ENCODE measurements at regions not wholly inside any gene's neighbourhood (a gene's known extent, or its start where the extent isn't known, plus 50 kb on each side); places are given as distances from the start of the nearest gene placed in this dataset.

- TF ChIP-seq EZH2 (IDR thresholded peaks at IDR 0.05; ENCODE audit: insufficient read depth, low read length): no peak
- TF ChIP-seq CTCF (IDR thresholded peaks at IDR 0.05; ENCODE audit: insufficient read depth, low read depth, low read length): no peak
- no peaks in the 10 kb centered on the region for H3K36me3 Mint-ChIP-seq (ENCODE audit: low read depth, unreplicated experiment)
- no peaks in the 10 kb centered on the region for H3K9me3 Mint-ChIP-seq (ENCODE audit: unreplicated experiment)
- no peak overlapping the region for H3K4me3 ChIP-seq (ENCODE audit: insufficient read depth, low read depth, low read length)
- H3K27me3 Mint-ChIP-seq (ENCODE audit: low read depth, unreplicated experiment): no peaks in the 10 kb centered on the region
- no peaks in the 10 kb centered on the region for H3K4me1 ChIP-seq (ENCODE audit: insufficient read depth, low read length)
- no peaks in the 10 kb centered on the region for H4K20me1 ChIP-seq (ENCODE audit: insufficient read depth, low read length)
- H3K36me3 ChIP-seq (ENCODE audit: insufficient read depth, low read length): no peaks in the 10 kb centered on the region
- peaks cover 2% of the 10 kb centered on the region for H3K27me3 ChIP-seq (ENCODE audit: insufficient read depth, low read length)
- H3K9me3 ChIP-seq (ENCODE audit: insufficient read depth, low read depth, low read length): no peaks in the 10 kb centered on the region
- H3K9ac ChIP-seq (ENCODE audit: low read length): no peak overlapping the region
- no peak overlapping the region for H3K27ac Mint-ChIP-seq (ENCODE audit: unreplicated experiment)
- peaks cover 6% of the 10 kb centered on the region for H3K4me1 Mint-ChIP-seq (ENCODE audit: low read depth, unreplicated experiment)
- no peak overlapping the region for H3K4me2 ChIP-seq (ENCODE audit: low read length)
- DNase-seq (ENCODE audit: low read depth): no peak
- H3K27ac ChIP-seq (ENCODE audit: low read depth, low read length): no peak overlapping the region
- H2AFZ ChIP-seq (ENCODE audit: low read depth, low read length): no peak overlapping the region
- FAIRE-seq: no peak
- no peak overlapping the region for H3K4me3 Mint-ChIP-seq (ENCODE audit: unreplicated experiment)
- no peaks in the 10 kb centered on the region for H3K79me2 ChIP-seq (ENCODE audit: insufficient read depth, low read length)
Observed at GRCh38 chr2:220159738-220160137, 532.3 kb downstream of the SLC4A3 start.

- Histone ChIP-seq H3K36me3 (ENCODE audit: insufficient read depth, low read length) (no peaks in the 10 kb centered on the region), H3K4me3 (ENCODE audit: insufficient read depth, low read depth, low read length) (no peak overlapping the region), H3K9me3 (ENCODE audit: insufficient read depth, low read depth, low read length) (no peaks in the 10 kb centered on the region), H2AFZ (ENCODE audit: low read depth, low read length) (no peak overlapping the region), H4K20me1 (ENCODE audit: insufficient read depth, low read length) (no peaks in the 10 kb centered on the region), H3K27ac (ENCODE audit: low read depth, low read length) (no peak overlapping the region), H3K79me2 (ENCODE audit: insufficient read depth, low read length) (no peaks in the 10 kb centered on the region), H3K9ac (ENCODE audit: low read length) (no peak overlapping the region), H3K4me2 (ENCODE audit: low read length) (no peak overlapping the region), H3K27me3 (ENCODE audit: insufficient read depth, low read length) (peaks cover 2% of the 10 kb centered on the region), H3K4me1 (ENCODE audit: insufficient read depth, low read length) (no peaks in the 10 kb centered on the region)
- peaks cover 6% of the 10 kb centered on the region for H3K4me1 Mint-ChIP-seq (ENCODE audit: low read depth, unreplicated experiment)
- no peak for TF ChIP-seq CTCF (IDR thresholded peaks at IDR 0.05; ENCODE audit: insufficient read depth, low read depth, low read length)
- FAIRE-seq (no peak), DNase-seq (ENCODE audit: low read depth) (no peak)
- no peaks in the 10 kb centered on the region for H3K27me3 Mint-ChIP-seq (ENCODE audit: low read depth, unreplicated experiment)
- H3K4me3 Mint-ChIP-seq (ENCODE audit: unreplicated experiment): no peak overlapping the region
- H3K27ac Mint-ChIP-seq (ENCODE audit: unreplicated experiment): no peak overlapping the region
- H3K9me3 Mint-ChIP-seq (ENCODE audit: unreplicated experiment): no peaks in the 10 kb centered on the region
- H3K36me3 Mint-ChIP-seq (ENCODE audit: low read depth, unreplicated experiment): no peaks in the 10 kb centered on the region
Observed at GRCh38 chr2:220162320-220162719, 534.9 kb downstream of the SLC4A3 start.

- Histone ChIP-seq H3K79me2 (ENCODE audit: insufficient read depth, low read length) (no peaks in the 10 kb centered on the region), H3K27ac (ENCODE audit: low read depth, low read length) (no peak overlapping the region), H3K9ac (ENCODE audit: low read length) (no peak overlapping the region), H2AFZ (ENCODE audit: low read depth, low read length) (no peak overlapping the region), H3K36me3 (ENCODE audit: insufficient read depth, low read length) (no peaks in the 10 kb centered on the region), H3K27me3 (ENCODE audit: insufficient read depth, low read length) (peaks cover 2% of the 10 kb centered on the region), H3K4me1 (ENCODE audit: insufficient read depth, low read length) (no peaks in the 10 kb centered on the region), H4K20me1 (ENCODE audit: insufficient read depth, low read length) (no peaks in the 10 kb centered on the region), H3K9me3 (ENCODE audit: insufficient read depth, low read depth, low read length) (no peaks in the 10 kb centered on the region), H3K4me3 (ENCODE audit: insufficient read depth, low read depth, low read length) (no peak overlapping the region), H3K4me2 (ENCODE audit: low read length) (no peak overlapping the region)
- Mint-ChIP-seq H3K4me3 (ENCODE audit: unreplicated experiment) (no peak overlapping the region), H3K4me1 (ENCODE audit: low read depth, unreplicated experiment) (peaks cover 6% of the 10 kb centered on the region), H3K36me3 (ENCODE audit: low read depth, unreplicated experiment) (no peaks in the 10 kb centered on the region), H3K27me3 (ENCODE audit: low read depth, unreplicated experiment) (no peaks in the 10 kb centered on the region), H3K9me3 (ENCODE audit: unreplicated experiment) (no peaks in the 10 kb centered on the region), H3K27ac (ENCODE audit: unreplicated experiment) (no peak overlapping the region)
- FAIRE-seq: no peak
- TF ChIP-seq EZH2 (IDR thresholded peaks at IDR 0.05; ENCODE audit: insufficient read depth, low read length) (no peak), CTCF (IDR thresholded peaks at IDR 0.05; ENCODE audit: insufficient read depth, low read depth, low read length) (no peak)
- no peak for DNase-seq (ENCODE audit: low read depth)
Observed at GRCh38 chr2:220163486-220163885, 536.1 kb downstream of the SLC4A3 start.
